Pons (tissue), 1 donor: ENCODE measurements at regions not wholly inside any gene's neighbourhood (a gene's known extent, or its start where the extent isn't known, plus 50 kb on each side); places are given as distances from the start of the nearest gene placed in this dataset.
"Not testable (repeated sequence)": the region's sequence is repeated elsewhere in the genome, so short reads cannot be mapped to it uniquely, and the experiment has no call there.

Experiments
- DNase-seq: peaks from one replicate; pipeline ENCODE4 v3.0.0-alpha.2; 2016; ENCODE audit warnings: low spot score

DNA sequence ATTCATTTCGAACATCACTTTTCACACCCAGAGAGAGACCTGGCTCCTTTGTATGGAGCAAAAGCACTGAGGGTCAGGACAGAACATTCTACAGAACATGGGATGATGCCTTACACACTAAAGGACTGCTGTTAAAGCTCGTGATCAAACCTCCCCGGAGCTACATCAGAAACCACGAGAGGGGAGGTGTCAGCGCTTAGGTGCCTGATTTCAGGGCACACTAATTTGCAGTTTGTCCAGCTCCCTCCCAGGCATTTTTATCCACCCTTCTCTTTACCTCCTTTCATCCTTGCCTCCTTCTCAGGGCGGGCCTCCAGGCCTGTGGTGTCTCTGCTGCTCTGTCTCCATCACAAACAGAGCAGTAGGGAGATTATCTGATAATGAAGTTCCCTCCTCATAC, 127.5 kb downstream of the VPREB1 start:
- no peak for DNase-seq

GRCh38 chr22:22374163-22374562, 129.6 kb downstream of the VPREB1 start:
- no peak for DNase-seq

DNA sequence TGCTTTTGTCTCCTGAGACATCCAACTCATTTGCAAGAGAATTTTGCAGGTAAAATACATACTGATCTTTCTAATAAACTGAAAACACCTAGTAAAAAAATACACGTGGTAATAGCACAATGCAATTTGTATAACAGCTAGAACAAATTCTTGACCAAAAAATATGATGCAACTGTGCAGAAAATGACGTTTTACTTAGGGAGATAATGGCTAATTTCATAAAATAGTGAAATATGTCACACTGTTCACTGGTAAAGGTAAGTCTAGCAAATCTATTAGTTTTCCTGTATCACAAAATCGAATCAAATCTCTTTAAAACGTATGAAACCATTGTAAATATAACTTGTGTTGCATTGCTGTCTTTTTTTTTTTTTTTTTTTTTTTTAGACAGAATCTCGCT, 130.0 kb downstream of the VPREB1 start:
- DNase-seq: no peak

GRCh38 chr22:22375576-22376351, 131.2 kb downstream of the VPREB1 start:
- no peak for DNase-seq

GRCh38 chr22:22376352-22376706, 131.7 kb downstream of the VPREB1 start:
- no peak for DNase-seq

- DNase-seq: not testable (repeated sequence)
Measured at GRCh38 chr22:22376884-22377283, 131.7 kb downstream of the ZNF280B start.

GRCh38 chr22:22377335-22377734, 131.2 kb downstream of the ZNF280B start:
- no peak for DNase-seq

GRCh38 chr22:22378446-22379415, 129.8 kb downstream of the ZNF280B start:
- no peak for DNase-seq

DNA sequence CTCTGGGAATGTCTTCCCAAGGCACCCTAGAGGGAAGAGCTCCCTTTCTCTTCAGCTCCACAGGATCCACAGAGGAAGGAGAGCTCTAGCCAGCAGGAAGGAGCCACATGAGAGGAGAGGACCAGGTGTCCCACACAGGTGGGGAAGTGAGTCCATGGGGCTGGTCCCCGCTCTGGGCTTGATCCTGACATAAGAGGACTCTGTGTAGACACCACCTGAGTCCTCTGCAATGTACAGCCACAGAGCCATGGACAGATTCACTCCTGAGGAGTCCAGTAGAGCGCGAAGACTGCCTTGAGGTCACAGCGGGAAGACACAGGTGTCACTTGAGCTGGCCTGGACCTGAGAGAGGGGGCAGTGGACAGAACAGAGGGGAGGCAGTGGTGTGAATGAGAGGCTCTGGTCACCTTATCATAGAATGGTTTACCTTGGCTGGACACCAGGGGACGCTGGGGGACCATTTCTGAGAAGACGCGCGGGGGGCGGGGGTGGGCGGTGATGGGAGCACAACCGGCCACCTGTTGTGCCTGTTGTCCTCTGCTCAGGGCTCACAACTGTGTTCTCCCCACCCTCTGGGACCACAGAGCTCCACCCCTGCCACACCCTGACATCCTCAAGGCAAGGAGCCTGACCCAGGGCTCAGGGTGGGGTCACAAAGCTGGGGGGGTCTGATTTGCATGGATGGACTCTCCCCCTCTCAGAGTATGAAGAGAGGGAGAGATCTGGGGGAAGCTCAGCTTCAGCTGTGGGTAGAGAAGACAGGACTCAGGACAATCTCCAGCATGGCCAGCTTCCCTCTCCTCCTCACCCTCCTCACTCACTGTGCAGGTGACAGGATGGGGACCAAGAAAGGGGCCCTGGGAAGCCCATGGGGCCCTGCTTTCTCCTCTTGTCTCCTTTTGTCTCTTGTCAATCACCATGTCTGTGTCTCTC, 128.2 kb downstream of the ZNF280B start:
- DNase-seq: no peak

DNA sequence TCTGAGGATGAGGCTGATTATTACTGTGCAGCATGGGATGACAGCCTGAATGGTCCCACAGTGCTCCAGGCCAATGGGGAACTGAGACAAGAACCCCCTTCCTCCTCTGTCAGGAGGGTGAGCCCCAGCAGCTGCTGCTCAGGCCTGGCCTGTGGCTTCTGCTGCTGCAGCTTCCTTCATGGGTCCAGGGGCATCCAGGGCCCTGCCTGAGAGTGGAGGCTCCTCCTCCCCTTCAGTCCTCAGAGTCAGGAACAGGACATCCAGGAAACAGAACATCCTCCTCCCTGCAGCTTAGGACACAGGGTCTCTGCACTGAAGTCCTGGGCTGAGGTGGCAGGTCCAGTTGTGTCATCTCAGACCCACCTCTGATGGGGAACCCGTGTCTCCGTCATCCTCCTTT, 127.2 kb downstream of the ZNF280B start:
- DNase-seq: not testable (repeated sequence)

GRCh38 chr22:22384267-22384666, 124.3 kb downstream of the ZNF280B start:
- no peak for DNase-seq

DNA sequence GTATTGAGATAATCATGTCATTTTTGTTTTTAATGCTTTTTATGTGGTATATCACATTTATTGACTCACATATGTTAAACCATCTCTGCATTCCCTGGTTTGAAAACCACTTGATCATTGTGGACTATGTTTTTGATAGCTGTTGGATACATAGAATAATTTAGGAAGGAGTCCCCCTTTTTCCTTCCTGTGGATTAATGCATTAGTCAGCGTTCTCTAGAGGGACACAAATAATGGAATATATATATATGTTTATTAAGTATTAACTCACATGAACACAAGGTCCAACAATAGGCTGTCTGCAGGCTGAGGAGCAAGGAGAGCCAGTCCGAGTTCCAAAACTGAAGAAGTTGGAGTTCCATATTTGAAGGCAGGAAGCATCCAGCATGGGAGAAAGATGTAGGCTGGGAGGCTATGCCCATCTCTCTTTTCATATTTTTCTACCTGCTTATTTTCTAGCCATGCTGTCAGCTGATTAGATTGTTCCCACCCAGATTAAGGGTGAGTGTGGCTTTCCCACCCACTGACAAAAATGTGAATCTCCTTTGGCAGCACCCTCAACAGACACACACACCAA, 123.8 kb downstream of the ZNF280B start:
- DNase-seq: no peak

- no peak for DNase-seq
Measured at GRCh38 chr22:22386602-22387385, 121.7 kb downstream of the ZNF280B start.

- DNase-seq: no peak
Measured at GRCh38 chr22:22387386-22387736, 121.2 kb downstream of the ZNF280B start.

- DNase-seq: no peak
Measured at GRCh38 chr22:22388090-22388489, 120.5 kb downstream of the ZNF280B start.

DNA sequence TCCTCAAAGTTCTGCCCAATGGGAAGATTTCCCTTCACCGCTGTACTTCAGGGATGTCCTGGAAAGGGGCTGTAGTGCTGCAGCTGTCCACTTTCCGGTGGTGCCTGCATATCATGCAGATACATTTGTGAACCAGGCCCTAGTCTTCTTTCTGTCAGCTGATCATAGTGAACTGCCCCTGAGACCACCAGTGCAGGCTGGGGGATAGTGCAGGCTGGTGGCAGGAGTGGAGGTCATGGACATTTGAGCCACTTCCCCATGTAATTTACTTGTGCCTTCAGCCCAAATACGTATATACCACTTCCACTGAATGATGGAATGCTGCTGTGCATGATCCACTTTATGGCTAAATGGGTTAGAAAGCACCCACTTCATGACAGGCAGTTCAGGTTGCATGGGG, 120.0 kb downstream of the ZNF280B start:
- no peak for DNase-seq

- DNase-seq: no peak
Measured at GRCh38 chr22:22389467-22389866, 119.1 kb downstream of the ZNF280B start.

DNA sequence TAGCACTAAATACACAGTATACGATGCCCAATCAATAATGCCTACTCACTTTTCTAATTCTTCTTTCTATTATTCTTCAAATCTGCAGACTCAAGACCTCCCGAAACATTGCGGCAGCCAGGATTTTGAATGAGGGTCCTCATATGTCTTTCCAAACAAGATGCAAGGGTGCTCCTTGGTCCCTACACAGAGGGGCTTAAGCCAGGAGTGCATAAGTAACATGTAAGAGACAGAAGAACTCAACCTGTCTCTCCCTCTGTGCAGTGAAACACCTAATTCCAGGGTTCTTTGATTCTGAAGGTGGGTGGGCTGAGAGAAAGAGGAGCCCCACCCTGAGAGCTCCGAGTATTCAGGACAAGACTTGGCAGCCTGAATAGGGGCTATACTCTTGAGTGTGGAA, 117.6 kb downstream of the ZNF280B start:
- DNase-seq: no peak

DNA sequence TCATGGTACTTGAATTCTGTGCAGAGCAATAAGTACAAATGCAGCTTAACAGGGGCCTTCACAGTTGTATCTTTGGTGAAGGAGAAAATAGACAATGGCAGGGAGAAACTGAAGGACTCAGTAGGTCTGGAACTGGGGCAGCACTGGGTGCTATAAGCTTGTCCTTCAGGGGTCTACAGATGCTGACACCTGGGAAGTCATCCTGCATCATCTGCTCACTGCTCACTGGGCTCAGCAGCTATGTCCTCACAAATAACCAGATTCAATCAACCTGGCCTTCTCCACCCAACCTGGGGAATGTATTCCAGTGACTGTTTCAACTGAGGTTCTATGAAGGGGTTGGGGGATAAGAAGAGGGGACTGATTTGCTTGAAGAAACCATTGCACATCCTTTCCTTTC, 117.0 kb downstream of the ZNF280B start:
- DNase-seq: no peak

GRCh38 chr22:22392131-22392530, 116.4 kb downstream of the ZNF280B start:
- no peak for DNase-seq

DNA sequence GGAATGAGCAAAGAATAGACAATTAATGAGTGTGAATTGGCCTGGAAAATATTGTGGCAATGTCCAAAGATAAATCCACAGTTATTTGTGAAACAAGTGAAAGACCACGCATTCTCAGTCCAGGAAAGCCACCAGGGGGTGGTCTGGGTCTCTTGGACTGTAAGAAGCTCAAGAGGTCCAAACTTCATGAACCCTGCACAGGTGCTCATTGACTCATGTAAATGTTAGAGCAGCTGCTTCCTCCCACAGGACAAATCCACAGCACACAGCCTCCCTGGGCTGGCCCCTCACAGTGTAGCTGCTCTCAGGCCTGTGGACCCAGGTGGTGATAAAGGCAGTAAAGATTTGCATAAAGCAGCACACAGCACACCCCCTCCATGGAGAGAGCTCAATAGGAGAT, 114.0 kb downstream of the ZNF280B start:
- no peak for DNase-seq
